ENCODE measurements at regions not wholly inside any gene's neighbourhood (a gene's known extent, or its start where the extent isn't known, plus 50 kb on each side); places are given as distances from the start of the nearest gene placed in this dataset.

DNA sequence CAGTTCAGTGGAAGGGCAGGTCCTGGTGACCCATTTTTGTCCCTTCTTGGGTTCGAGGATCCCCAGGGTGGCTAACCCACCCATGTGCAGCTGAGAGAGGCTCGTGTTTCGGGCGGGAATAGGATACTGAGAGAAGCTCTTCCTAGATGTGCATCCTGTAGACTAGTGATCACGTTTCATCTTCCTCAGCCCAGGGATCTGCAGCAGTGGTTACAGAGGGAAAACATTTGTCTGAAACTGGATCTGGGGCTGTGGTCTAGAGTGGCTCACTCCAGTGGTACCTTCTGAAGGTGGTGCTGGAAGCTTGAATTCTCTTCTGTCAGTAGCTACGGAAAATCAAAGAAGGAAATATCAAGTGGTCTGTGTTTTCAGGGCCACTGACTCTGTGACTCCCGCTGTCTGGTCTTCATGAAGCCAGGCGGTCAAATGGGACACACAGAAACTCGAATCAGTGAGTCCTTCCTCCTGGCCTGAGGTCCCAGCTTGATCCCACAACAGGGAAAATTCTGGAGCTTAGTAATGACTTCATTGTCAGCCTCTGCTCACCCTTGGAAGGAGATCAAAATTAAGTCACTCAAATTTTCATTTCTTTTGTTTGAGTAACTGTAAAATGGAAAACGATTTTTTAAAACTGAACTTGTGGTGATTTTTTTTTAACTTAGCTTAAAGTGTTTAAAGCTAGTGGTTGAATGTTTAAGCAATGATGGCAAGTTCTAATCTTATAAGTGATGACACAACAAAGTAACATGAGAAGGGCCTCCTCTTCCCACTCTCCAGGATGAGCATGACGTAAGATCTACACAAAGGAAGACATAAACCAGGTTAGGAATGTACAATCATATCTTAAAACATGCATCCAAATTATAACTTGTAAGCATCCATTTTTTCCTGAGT, 469.3 kb upstream of the KLF6 start:
- no peak overlapping the region for H3K27ac ChIP-seq
- TF ChIP-seq Cebpa-rat (IDR thresholded peaks at IDR 0.05): no peak
- H3K9me3 ChIP-seq: no peaks in the 10 kb centered on the region
- no peaks in the 10 kb centered on the region for H3K4me1 ChIP-seq
- H3K4me2 ChIP-seq: no peak overlapping the region
- H3K9ac ChIP-seq: no peak overlapping the region
- H4K20me1 ChIP-seq: no peaks in the 10 kb centered on the region
- H3K27me3 ChIP-seq: no peaks in the 10 kb centered on the region
- no peaks in the 10 kb centered on the region for H3K36me3 ChIP-seq
- H3K4me3 ChIP-seq: no peak overlapping the region

DNA sequence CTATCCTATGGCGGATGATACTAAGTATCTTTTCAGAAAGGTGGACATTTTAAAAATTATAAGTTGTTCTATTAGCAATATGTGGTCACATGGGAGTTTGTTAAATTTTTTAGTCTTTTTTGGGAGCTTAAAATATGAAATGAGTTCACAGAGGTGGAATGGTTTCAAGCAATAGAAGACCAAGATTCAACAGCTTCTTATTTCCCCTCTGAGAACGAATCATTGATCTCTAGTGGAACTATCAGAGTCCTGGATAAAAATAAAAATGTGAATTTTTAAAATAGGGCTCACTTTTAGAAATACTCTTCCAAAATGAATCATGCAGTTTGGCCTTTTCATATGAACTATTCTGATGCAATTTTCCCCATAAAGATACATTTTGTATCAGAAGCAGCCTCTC, 467.7 kb upstream of the KLF6 start:
- no peak overlapping the region for H3K9ac ChIP-seq
- TF ChIP-seq Cebpa-rat (IDR thresholded peaks at IDR 0.05): no peak
- H3K27ac ChIP-seq: no peak overlapping the region
- no peaks in the 10 kb centered on the region for H4K20me1 ChIP-seq
- no peaks in the 10 kb centered on the region for H3K9me3 ChIP-seq
- no peak overlapping the region for H3K4me3 ChIP-seq
- H3K4me2 ChIP-seq: no peak overlapping the region
- H3K27me3 ChIP-seq: no peaks in the 10 kb centered on the region
- H3K36me3 ChIP-seq: no peaks in the 10 kb centered on the region
- no peaks in the 10 kb centered on the region for H3K4me1 ChIP-seq

GRCh38 chr10:4250587-4250887, 465.5 kb upstream of the KLF6 start:
- H3K9ac ChIP-seq: no peak overlapping the region
- H4K20me1 ChIP-seq: no peaks in the 10 kb centered on the region
- H3K9me3 ChIP-seq: no peaks in the 10 kb centered on the region
- peaks cover 11% of the 10 kb centered on the region for H3K4me1 ChIP-seq
- no peaks in the 10 kb centered on the region for H3K27me3 ChIP-seq
- no peak overlapping the region for H3K27ac ChIP-seq
- no peak overlapping the region for H3K4me3 ChIP-seq
- no peak for TF ChIP-seq Cebpa-rat (IDR thresholded peaks at IDR 0.05)
- no peak overlapping the region for H3K4me2 ChIP-seq
- H3K36me3 ChIP-seq: no peaks in the 10 kb centered on the region

- Histone ChIP-seq H3K9ac (no peak overlapping the region), H3K9me3 (no peaks in the 10 kb centered on the region), H3K27ac (no peak overlapping the region), H3K36me3 (no peaks in the 10 kb centered on the region), H3K4me3 (no peak overlapping the region), H3K27me3 (no peaks in the 10 kb centered on the region), H4K20me1 (no peaks in the 10 kb centered on the region), H3K4me1 (peaks cover 11% of the 10 kb centered on the region), H3K4me2 (no peak overlapping the region)
- no peak for TF ChIP-seq Cebpa-rat (IDR thresholded peaks at IDR 0.05)
These were observed 465.0 kb upstream of the KLF6 start for GRCh38 chr10:4249841-4250586.

DNA sequence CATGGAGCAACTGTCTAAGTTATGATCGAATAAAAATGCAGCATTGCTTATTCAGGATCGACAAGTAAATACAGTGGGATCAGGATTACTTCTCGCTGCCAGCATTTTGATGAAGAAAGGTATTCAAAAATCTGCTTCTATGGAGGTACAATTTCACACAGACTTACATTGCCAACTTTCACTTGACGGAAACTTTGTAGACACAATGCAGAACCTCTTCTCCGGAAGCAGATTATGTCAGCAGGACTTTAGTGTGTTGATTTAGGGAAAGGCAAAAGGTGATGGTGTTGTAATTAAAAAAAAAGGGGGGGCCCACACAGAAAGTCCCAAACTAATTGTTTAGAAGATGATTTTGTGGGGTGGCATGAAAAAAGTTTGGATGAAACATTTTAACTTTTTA, 462.4 kb upstream of the KLF6 start:
- H3K4me2 ChIP-seq: no peak overlapping the region
- no peak overlapping the region for H3K27ac ChIP-seq
- no peaks in the 10 kb centered on the region for H3K36me3 ChIP-seq
- H3K9me3 ChIP-seq: no peaks in the 10 kb centered on the region
- no peaks in the 10 kb centered on the region for H4K20me1 ChIP-seq
- no peak overlapping the region for H3K4me3 ChIP-seq
- peaks cover 11% of the 10 kb centered on the region for H3K4me1 ChIP-seq
- no peak for TF ChIP-seq Cebpa-rat (IDR thresholded peaks at IDR 0.05)
- H3K27me3 ChIP-seq: no peaks in the 10 kb centered on the region
- no peak overlapping the region for H3K9ac ChIP-seq

- H3K4me2 ChIP-seq: peak overlapping the region; percentile 25; the same call in 1 of the 2 replicates
- no peak overlapping the region for H3K27ac ChIP-seq
These were observed 461.9 kb upstream of the KLF6 start for GRCh38 chr10:4246881-4247358.

DNA sequence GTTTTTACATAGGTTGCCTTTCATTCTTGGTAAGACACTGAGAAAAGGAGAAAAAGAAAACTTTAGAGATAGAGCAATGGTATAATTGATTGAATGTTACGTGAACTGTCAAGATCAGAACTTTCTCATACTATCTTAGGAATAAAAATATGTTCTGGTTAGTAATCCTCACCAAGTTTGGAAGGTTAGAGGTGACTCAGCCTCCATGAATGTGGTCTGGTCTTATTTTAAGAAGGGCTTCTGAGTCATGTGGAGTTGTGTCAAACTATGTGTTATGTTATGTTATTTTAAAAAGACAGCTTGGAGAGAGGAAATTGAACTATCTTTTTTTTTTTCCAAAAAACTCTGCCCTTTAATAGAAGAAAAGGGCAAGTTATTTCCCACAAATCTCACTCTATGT, 458.6 kb upstream of the KLF6 start:
- no peak for TF ChIP-seq Cebpa-rat (IDR thresholded peaks at IDR 0.05)
- Histone ChIP-seq H3K4me1 (peaks cover 11% of the 10 kb centered on the region), H3K9me3 (no peaks in the 10 kb centered on the region), H3K4me3 (no peak overlapping the region), H4K20me1 (no peaks in the 10 kb centered on the region), H3K27me3 (no peaks in the 10 kb centered on the region), H3K4me2 (no peak overlapping the region), H3K9ac (no peak overlapping the region), H3K27ac (no peak overlapping the region), H3K36me3 (no peaks in the 10 kb centered on the region)

More at GRCh38 chr10:4246881-4247358, 461.9 kb upstream of the KLF6 start:
- no peak overlapping the region for H3K4me3 ChIP-seq
- H3K9ac ChIP-seq: no peak overlapping the region
- no peaks in the 10 kb centered on the region for H3K9me3 ChIP-seq
- TF ChIP-seq Cebpa-rat (IDR thresholded peaks at IDR 0.05): no peak
- H3K27me3 ChIP-seq: no peaks in the 10 kb centered on the region
- no peaks in the 10 kb centered on the region for H4K20me1 ChIP-seq
- no peaks in the 10 kb centered on the region for H3K36me3 ChIP-seq
- peaks cover 11% of the 10 kb centered on the region for H3K4me1 ChIP-seq

DNA sequence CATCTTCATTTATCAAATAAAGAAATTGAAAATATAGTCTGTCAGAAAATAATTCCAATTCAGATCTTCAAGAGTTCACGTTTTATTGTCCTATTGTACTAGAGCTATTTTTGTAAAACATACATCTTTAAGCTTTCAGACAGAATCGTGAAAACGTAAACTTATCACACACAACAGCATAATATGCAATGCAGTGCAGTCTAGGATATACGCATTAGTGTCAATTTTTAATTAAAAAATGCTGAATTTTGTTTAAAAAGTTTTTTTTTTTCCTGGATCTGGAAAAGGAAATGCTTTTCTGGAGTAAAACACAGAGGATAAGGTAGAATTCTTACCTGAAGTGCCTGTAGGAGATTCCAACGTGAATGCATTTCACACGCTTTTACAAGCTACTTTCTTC, 458.2 kb upstream of the KLF6 start:
- Histone ChIP-seq H3K4me3 (no peak overlapping the region), H4K20me1 (no peaks in the 10 kb centered on the region), H3K27ac (no peak overlapping the region), H3K36me3 (no peaks in the 10 kb centered on the region), H3K9ac (no peak overlapping the region), H3K4me1 (peaks cover 11% of the 10 kb centered on the region), H3K9me3 (no peaks in the 10 kb centered on the region), H3K4me2 (no peak overlapping the region), H3K27me3 (no peaks in the 10 kb centered on the region)
- no peak for TF ChIP-seq Cebpa-rat (IDR thresholded peaks at IDR 0.05)

DNA sequence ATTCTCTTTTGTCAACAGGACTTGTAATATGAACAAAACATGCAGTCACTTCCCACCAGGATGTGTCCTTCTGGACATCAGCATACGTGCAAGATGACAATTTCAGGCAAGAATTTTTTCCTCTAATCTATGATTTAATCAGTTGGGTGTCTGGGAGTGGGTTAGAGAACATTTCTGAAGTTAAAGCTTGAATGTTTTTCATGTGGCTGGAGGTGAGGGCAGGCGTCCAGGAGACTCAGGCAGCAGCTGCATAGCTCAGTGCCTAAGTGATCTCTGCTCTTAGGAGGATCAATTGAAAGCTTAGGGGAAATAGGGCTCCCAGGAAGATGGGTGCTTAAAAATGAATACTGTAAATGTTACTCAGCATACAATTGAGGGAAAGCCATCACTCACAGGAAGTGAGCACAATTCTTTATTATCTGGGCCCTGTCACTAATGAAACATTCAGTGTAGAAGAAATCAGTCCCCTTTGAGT, 457.6 kb upstream of the KLF6 start:
- no peaks in the 10 kb centered on the region for H3K27me3 ChIP-seq
- H4K20me1 ChIP-seq: no peaks in the 10 kb centered on the region
- no peak for TF ChIP-seq Cebpa-rat (IDR thresholded peaks at IDR 0.05)
- no peak overlapping the region for H3K4me2 ChIP-seq
- H3K36me3 ChIP-seq: no peaks in the 10 kb centered on the region
- no peaks in the 10 kb centered on the region for H3K9me3 ChIP-seq
- peaks cover 11% of the 10 kb centered on the region for H3K4me1 ChIP-seq
- no peak overlapping the region for H3K9ac ChIP-seq
- no peak overlapping the region for H3K4me3 ChIP-seq
- H3K27ac ChIP-seq: no peak overlapping the region

GRCh38 chr10:4241724-4242345, 456.8 kb upstream of the KLF6 start:
- no peak overlapping the region for H3K4me2 ChIP-seq
- H3K4me3 ChIP-seq: no peak overlapping the region
- no peaks in the 10 kb centered on the region for H3K27me3 ChIP-seq
- H3K9me3 ChIP-seq: 0 out of 2 replicates have a peak, but pooled peaks cover 1% of the 10 kb centered on the region
- TF ChIP-seq Cebpa-rat (IDR thresholded peaks at IDR 0.05): no peak
- H4K20me1 ChIP-seq: no peaks in the 10 kb centered on the region
- H3K9ac ChIP-seq: no peak overlapping the region
- H3K27ac ChIP-seq: no peak overlapping the region
- H3K36me3 ChIP-seq: no peaks in the 10 kb centered on the region
- H3K4me1 ChIP-seq: peaks cover 6% of the 10 kb centered on the region
